ENCODE measurements at regions not wholly inside any gene's neighbourhood (a gene's known extent, or its start where the extent isn't known, plus 50 kb on each side); places are given as distances from the start of the nearest gene placed in this dataset.

GRCh38 chr1:219278288-219278687 lies 104.6 kb downstream of the LYPLAL1 start:
- no peaks in the 10 kb centered on the region for H3K4me1 ChIP-seq (ENCODE audit: control insufficient read depth, insufficient read depth, low read length)
- H3K9me3 ChIP-seq (ENCODE audit: control insufficient read depth, low read length): no peaks in the 10 kb centered on the region
- no peak overlapping the region for H3K27ac ChIP-seq (ENCODE audit: insufficient read depth, low read depth, low read length, poor library complexity, severe bottlenecking)
- H3K4me3 ChIP-seq (ENCODE audit: insufficient read depth, low read depth, low read length): no peak overlapping the region
- WGBS, 2 experiments: 100% methylated on average over 1 of the region's 1 CpG; no CpG with 5 or more reads in 1 of the 2 experiments
- no peaks in the 10 kb centered on the region for H3K36me3 ChIP-seq (ENCODE audit: control insufficient read depth, insufficient read depth, low read length)
- H3K27me3 ChIP-seq (ENCODE audit: control insufficient read depth, insufficient read depth, low read length, poor library complexity, severe bottlenecking): no peaks in the 10 kb centered on the region

DNA sequence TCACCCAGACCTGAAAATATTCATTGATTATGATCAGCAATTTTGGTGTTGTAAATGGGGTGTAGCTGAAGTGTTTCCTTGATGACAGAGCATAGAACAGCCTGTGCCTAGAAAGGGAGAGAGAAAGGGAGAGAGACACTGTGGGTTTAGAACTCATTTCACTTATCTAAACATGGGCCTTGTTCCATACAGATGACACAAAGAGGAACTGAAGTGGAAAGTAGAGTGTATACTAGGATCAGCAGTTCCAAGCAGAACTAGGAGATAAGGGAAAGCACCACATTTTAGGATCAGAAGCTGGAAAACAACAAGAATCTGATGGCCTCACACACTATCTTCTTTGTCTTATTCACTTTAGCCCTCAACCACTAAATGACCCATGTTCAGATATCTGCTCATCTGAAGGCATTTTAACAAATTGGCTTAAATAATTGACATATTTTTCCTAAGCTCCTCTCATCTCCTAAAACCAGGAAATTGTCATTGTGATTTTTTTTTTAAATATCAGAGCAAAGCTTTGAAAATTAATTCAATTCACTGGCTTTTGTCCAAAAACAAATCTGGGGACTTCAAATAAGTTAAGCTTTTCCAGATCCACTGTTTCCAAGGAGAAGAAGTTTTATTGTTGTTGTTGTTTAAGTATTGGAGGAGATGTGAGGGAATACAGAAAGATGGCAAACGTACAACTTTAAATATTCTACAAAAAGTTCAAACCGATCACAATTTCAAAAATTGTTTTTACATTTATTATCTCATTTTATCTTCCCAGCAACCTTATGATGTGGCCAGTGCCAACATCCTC lies 103.8 kb downstream of the LYPLAL1 start:
- Histone ChIP-seq H3K4me1 (ENCODE audit: control insufficient read depth, insufficient read depth, low read length) (no peaks in the 10 kb centered on the region), H3K36me3 (ENCODE audit: control insufficient read depth, insufficient read depth, low read length) (no peaks in the 10 kb centered on the region), H3K4me3 (ENCODE audit: insufficient read depth, low read depth, low read length) (no peak overlapping the region), H3K27ac (ENCODE audit: insufficient read depth, low read depth, low read length, poor library complexity, severe bottlenecking) (no peak overlapping the region), H3K27me3 (ENCODE audit: control insufficient read depth, insufficient read depth, low read length, poor library complexity, severe bottlenecking) (no peaks in the 10 kb centered on the region), H3K9me3 (ENCODE audit: control insufficient read depth, low read length) (no peaks in the 10 kb centered on the region)
- WGBS, 2 experiments: 88 to 100% methylated on average over 2 of the region's 2 CpGs

GRCh38 chr1:219276049-219276738 lies 102.5 kb downstream of the LYPLAL1 start:
- Histone ChIP-seq H3K9me3 (ENCODE audit: control insufficient read depth, low read length) (no peaks in the 10 kb centered on the region), H3K27me3 (ENCODE audit: control insufficient read depth, insufficient read depth, low read length, poor library complexity, severe bottlenecking) (no peaks in the 10 kb centered on the region), H3K4me1 (ENCODE audit: control insufficient read depth, insufficient read depth, low read length) (no peaks in the 10 kb centered on the region), H3K4me3 (ENCODE audit: insufficient read depth, low read depth, low read length) (no peak overlapping the region), H3K27ac (ENCODE audit: insufficient read depth, low read depth, low read length, poor library complexity, severe bottlenecking) (no peak overlapping the region), H3K36me3 (ENCODE audit: control insufficient read depth, insufficient read depth, low read length) (no peaks in the 10 kb centered on the region)
- 91 to 96% methylated on average over 5 of the region's 5 CpGs for WGBS, 2 experiments

GRCh38 chr1:219273088-219273686 lies 99.5 kb downstream of the LYPLAL1 start:
- Histone ChIP-seq H3K9me3 (ENCODE audit: control insufficient read depth, low read length) (no peaks in the 10 kb centered on the region), H3K36me3 (ENCODE audit: control insufficient read depth, insufficient read depth, low read length) (no peaks in the 10 kb centered on the region), H3K27me3 (ENCODE audit: control insufficient read depth, insufficient read depth, low read length, poor library complexity, severe bottlenecking) (no peaks in the 10 kb centered on the region), H3K27ac (ENCODE audit: insufficient read depth, low read depth, low read length, poor library complexity, severe bottlenecking) (no peak overlapping the region), H3K4me1 (ENCODE audit: control insufficient read depth, insufficient read depth, low read length) (no peaks in the 10 kb centered on the region), H3K4me3 (ENCODE audit: insufficient read depth, low read depth, low read length) (no peak overlapping the region)
- WGBS, 2 experiments: 93 to 97% methylated on average over 2 to 3 of the region's 3 CpGs

GRCh38 chr1:219271818-219272535 lies 98.3 kb downstream of the LYPLAL1 start:
- Histone ChIP-seq H3K36me3 (ENCODE audit: control insufficient read depth, insufficient read depth, low read length) (no peaks in the 10 kb centered on the region), H3K27me3 (ENCODE audit: control insufficient read depth, insufficient read depth, low read length, poor library complexity, severe bottlenecking) (no peaks in the 10 kb centered on the region), H3K9me3 (ENCODE audit: control insufficient read depth, low read length) (no peaks in the 10 kb centered on the region), H3K4me1 (ENCODE audit: control insufficient read depth, insufficient read depth, low read length) (no peaks in the 10 kb centered on the region), H3K27ac (ENCODE audit: insufficient read depth, low read depth, low read length, poor library complexity, severe bottlenecking) (no peak overlapping the region), H3K4me3 (ENCODE audit: insufficient read depth, low read depth, low read length) (no peak overlapping the region)
- 89 to 91% methylated on average over 5 of the region's 5 CpGs for WGBS, 2 experiments

- Histone ChIP-seq H3K27me3 (ENCODE audit: control insufficient read depth, insufficient read depth, low read length, poor library complexity, severe bottlenecking) (no peaks in the 10 kb centered on the region), H3K9me3 (ENCODE audit: control insufficient read depth, low read length) (no peaks in the 10 kb centered on the region), H3K27ac (ENCODE audit: insufficient read depth, low read depth, low read length, poor library complexity, severe bottlenecking) (no peak overlapping the region), H3K36me3 (ENCODE audit: control insufficient read depth, insufficient read depth, low read length) (no peaks in the 10 kb centered on the region), H3K4me3 (ENCODE audit: insufficient read depth, low read depth, low read length) (no peak overlapping the region), H3K4me1 (ENCODE audit: control insufficient read depth, insufficient read depth, low read length) (peaks cover 11% of the 10 kb centered on the region)
These were observed 95.5 kb downstream of the LYPLAL1 start for GRCh38 chr1:219269171-219269570.

DNA sequence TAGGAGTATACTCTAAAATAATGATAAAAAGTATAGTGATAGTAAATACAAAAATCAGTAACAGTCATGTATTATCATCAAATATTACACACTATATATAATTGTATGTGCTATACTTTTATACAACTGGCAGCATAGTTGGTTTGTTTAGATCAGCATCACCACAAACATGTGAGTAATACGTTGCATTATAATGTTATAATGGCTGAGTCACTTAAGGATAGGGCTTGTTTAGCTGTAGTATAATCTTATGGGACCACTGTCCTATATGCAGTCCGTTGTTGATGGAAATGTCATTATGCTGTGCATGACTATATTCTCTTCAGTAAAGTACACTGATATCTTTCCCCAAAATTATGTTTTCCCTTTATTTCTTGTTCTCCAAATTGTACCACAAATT lies 92.8 kb downstream of the LYPLAL1 start:
- Histone ChIP-seq H3K4me3 (ENCODE audit: insufficient read depth, low read depth, low read length) (no peak overlapping the region), H3K27me3 (ENCODE audit: control insufficient read depth, insufficient read depth, low read length, poor library complexity, severe bottlenecking) (no peaks in the 10 kb centered on the region), H3K9me3 (ENCODE audit: control insufficient read depth, low read length) (no peaks in the 10 kb centered on the region), H3K4me1 (ENCODE audit: control insufficient read depth, insufficient read depth, low read length) (peaks cover 20% of the 10 kb centered on the region), H3K36me3 (ENCODE audit: control insufficient read depth, insufficient read depth, low read length) (no peaks in the 10 kb centered on the region), H3K27ac (ENCODE audit: insufficient read depth, low read depth, low read length, poor library complexity, severe bottlenecking) (no peak overlapping the region)
- WGBS, 2 experiments: 86 to 100% methylated on average over 2 of the region's 2 CpGs

DNA sequence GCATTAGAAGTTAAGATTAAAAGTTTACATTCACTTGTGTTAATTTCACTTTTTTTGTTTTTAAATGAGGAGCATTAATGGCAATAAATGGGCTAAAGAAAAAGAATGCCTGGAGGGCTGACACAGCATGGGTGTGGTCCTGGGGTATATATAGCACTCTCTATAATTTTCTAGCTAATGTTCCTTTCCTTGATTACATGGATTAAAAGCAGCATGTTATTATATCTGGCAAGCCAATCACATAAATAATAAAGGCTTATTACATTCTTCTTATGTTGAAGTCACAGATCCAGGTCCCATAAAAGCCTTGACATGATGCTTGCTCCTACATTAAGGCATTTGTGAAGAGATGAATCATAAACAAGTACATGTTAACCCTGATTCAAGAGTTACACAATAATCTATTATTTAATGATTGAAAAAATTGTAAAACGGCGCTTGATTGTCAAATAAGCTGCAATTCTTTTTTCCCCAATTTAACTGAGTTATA lies 91.4 kb downstream of the LYPLAL1 start:
- H3K9me3 ChIP-seq (ENCODE audit: control insufficient read depth, low read length): no peaks in the 10 kb centered on the region

DNA sequence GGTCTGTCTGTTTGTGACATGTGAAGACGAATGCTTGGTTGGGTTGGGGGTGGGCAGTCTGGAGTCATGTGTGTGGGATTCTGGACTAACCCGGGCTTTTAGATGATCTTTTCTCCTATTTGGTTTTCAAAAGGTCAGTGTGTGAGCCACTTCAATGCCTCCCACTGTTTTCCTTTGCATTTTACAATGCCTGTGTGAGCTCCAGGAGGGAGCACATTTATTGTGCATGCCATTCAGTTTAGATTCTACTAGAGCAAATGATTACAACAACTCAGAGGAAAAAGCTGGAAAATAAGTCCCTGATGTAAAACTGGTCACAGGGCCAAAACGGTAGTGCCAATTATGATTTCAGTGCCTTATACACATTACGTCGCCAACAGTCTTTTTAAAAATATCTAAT lies 90.9 kb downstream of the LYPLAL1 start:
- 40 to 53% methylated on average over 5 of the region's 5 CpGs for WGBS, 2 experiments
- H3K27ac ChIP-seq (ENCODE audit: insufficient read depth, low read depth, low read length, poor library complexity, severe bottlenecking): no peak overlapping the region
- peak overlapping the region; percentile 10 for H3K4me3 ChIP-seq (ENCODE audit: insufficient read depth, low read depth, low read length)

More for the DNA sequence above, 91.4 kb downstream of the LYPLAL1 start:
- no CpG with 5 or more reads among the region's 2 CpGs for WGBS, 2 experiments
- Histone ChIP-seq H3K36me3 (ENCODE audit: control insufficient read depth, insufficient read depth, low read length) (no peaks in the 10 kb centered on the region), H3K4me3 (ENCODE audit: insufficient read depth, low read depth, low read length) (no peak overlapping the region), H3K27ac (ENCODE audit: insufficient read depth, low read depth, low read length, poor library complexity, severe bottlenecking) (no peak overlapping the region), H3K4me1 (ENCODE audit: control insufficient read depth, insufficient read depth, low read length) (peaks cover 20% of the 10 kb centered on the region), H3K27me3 (ENCODE audit: control insufficient read depth, insufficient read depth, low read length, poor library complexity, severe bottlenecking) (no peaks in the 10 kb centered on the region)

More for the DNA sequence above, 90.9 kb downstream of the LYPLAL1 start:
- H3K36me3 ChIP-seq (ENCODE audit: control insufficient read depth, insufficient read depth, low read length): no peaks in the 10 kb centered on the region
- no peaks in the 10 kb centered on the region for H3K27me3 ChIP-seq (ENCODE audit: control insufficient read depth, insufficient read depth, low read length, poor library complexity, severe bottlenecking)
- no peaks in the 10 kb centered on the region for H3K9me3 ChIP-seq (ENCODE audit: control insufficient read depth, low read length)
- peaks cover 20% of the 10 kb centered on the region for H3K4me1 ChIP-seq (ENCODE audit: control insufficient read depth, insufficient read depth, low read length)
